Loucy (cell line): ENCODE measurements at regions not wholly inside any gene's neighbourhood (a gene's known extent, or its start where the extent isn't known, plus 50 kb on each side); places are given as distances from the start of the nearest gene placed in this dataset.

Source experiments
- H2AFZ ChIP-seq: fragments of 200-600 bp; sonication (generic); 2 replicates; pipeline ENCODE4 v1.6.0; 2016; ENCODE audit warnings: antibody characterized with exemption, mild to moderate bottlenecking, low read length, moderate library complexity
- H3F3A ChIP-seq: fragments of 200-600 bp; 2 replicates; pipeline ENCODE4 v1.6.0; 2016; ENCODE audit warnings: antibody characterized with exemption, low read depth, mild to moderate bottlenecking
- H3K27me3 ChIP-seq: fragments of 200-600 bp; sonication (generic); 2 replicates; pipeline ENCODE4 v1.6.1; 2014; ENCODE audit warnings: low read length, mild to moderate bottlenecking; ENCODE audit not compliant: insufficient read depth, poor library complexity, severe bottlenecking
- H3K36me3 ChIP-seq: fragments of 200-600 bp; sonication (generic); 2 replicates; pipeline ENCODE4 v1.6.1; 2016; ENCODE audit warnings: low read length; ENCODE audit not compliant: insufficient read depth
- H3K4me1 ChIP-seq: fragments of 200-600 bp; sonication (generic); 2 replicates; pipeline ENCODE4 v1.5.1; 2014; ENCODE audit warnings: low read length, mild to moderate bottlenecking; ENCODE audit not compliant: insufficient read depth, poor library complexity, severe bottlenecking
- H3K4me2 ChIP-seq: fragments of 200-600 bp; sonication (generic); 2 replicates; pipeline ENCODE4 v1.6.0; 2014; ENCODE audit warnings: antibody characterized with exemption, low read length, low read depth, mild to moderate bottlenecking; ENCODE audit not compliant: poor library complexity, severe bottlenecking
- H3K4me3 ChIP-seq: fragments of 200-600 bp; sonication (generic); 2 replicates; pipeline ENCODE4 v1.5.1; 2014; ENCODE audit warnings: low read length, mild to moderate bottlenecking, mixed read lengths; ENCODE audit not compliant: poor library complexity, severe bottlenecking
- H3K79me2 ChIP-seq: fragments of 200-600 bp; sonication (generic); 2 replicates; pipeline ENCODE4 v1.6.1; 2014; ENCODE audit warnings: low read length; ENCODE audit not compliant: insufficient read depth
- H3K9ac ChIP-seq: fragments of 200-600 bp; sonication (generic); 2 replicates; pipeline ENCODE4 v1.6.0; 2014; ENCODE audit warnings: mild to moderate bottlenecking, low read depth, low read length, moderate library complexity; ENCODE audit not compliant: poor library complexity, severe bottlenecking
- H3K9me2 ChIP-seq: fragments of 200-600 bp; sonication (generic); replicated peaks from 2 replicates; pipeline ENCODE4 v1.6.1; 2016; ENCODE audit warnings: low read depth, low read length, mixed read lengths
- H3K9me3 ChIP-seq: fragments of 200-600 bp; sonication (generic); 2 replicates; pipeline ENCODE4 v1.6.1; 2014; ENCODE audit warnings: mild to moderate bottlenecking, antibody characterized with exemption, low read length, low read depth; ENCODE audit not compliant: insufficient read depth
- H4K20me1 ChIP-seq: fragments of 200-600 bp; sonication (generic); 2 replicates; pipeline ENCODE4 v1.6.0; 2014; ENCODE audit warnings: antibody characterized with exemption, low read length, mild to moderate bottlenecking; ENCODE audit not compliant: insufficient read depth, poor library complexity, severe bottlenecking
- EZH2phosphoT487 ChIP-seq: fragments of 200-600 bp; IDR thresholded peaks from 2 replicates; pipeline ENCODE4 v1.6.1; 2018; ENCODE audit warnings: antibody characterized with exemption, mild to moderate bottlenecking, moderate library complexity, borderline replicate concordance
- TF ChIP-seq, protein P1 (sequence below): fragments of 200-600 bp; sonication (generic); conservative IDR thresholded peaks from 2 replicates; pipeline ENCODE4 v1.5.1; 2014; ENCODE audit warnings: mild to moderate bottlenecking, antibody characterized with exemption, low read length

DNA sequence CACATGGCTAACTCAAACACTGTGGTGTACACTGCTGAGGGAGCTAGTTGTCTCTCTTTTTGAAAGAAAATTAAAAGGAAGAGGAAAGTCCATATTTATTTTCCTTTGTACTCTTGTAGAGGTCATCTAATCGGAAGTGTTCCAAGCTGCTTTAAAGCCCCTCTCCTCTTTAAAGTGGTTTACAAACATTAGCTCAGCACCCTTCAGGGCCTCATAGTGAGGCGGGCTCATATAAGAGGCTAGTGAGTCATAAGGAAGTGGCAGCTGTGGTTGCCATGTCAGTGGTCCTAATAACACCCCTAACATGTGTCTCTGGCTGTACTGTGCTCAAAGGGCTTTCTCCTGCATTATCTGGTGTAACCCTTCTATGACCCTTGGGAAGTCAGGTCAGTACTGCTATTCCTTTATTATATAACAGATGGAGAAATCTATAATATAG, 104.4 kb upstream of the SERBP1 start:
- Histone ChIP-seq H3K4me1 (peaks cover 9% of the 10 kb centered on the region), H4K20me1 (no peaks in the 10 kb centered on the region), H3F3A (no peaks in the 10 kb centered on the region), H3K9ac (no peak overlapping the region), H3K9me2 (no peaks in the 10 kb centered on the region), H2AFZ (no peak overlapping the region), H3K27me3 (no peaks in the 10 kb centered on the region), H3K4me2 (no peak overlapping the region), H3K9me3 (no peaks in the 10 kb centered on the region), H3K36me3 (no peaks in the 10 kb centered on the region), H3K4me3 (no peak overlapping the region), H3K79me2 (no peaks in the 10 kb centered on the region)
- no peak for TF ChIP-seq EZH2phosphoT487
- TF ChIP-seq, protein P1, sequence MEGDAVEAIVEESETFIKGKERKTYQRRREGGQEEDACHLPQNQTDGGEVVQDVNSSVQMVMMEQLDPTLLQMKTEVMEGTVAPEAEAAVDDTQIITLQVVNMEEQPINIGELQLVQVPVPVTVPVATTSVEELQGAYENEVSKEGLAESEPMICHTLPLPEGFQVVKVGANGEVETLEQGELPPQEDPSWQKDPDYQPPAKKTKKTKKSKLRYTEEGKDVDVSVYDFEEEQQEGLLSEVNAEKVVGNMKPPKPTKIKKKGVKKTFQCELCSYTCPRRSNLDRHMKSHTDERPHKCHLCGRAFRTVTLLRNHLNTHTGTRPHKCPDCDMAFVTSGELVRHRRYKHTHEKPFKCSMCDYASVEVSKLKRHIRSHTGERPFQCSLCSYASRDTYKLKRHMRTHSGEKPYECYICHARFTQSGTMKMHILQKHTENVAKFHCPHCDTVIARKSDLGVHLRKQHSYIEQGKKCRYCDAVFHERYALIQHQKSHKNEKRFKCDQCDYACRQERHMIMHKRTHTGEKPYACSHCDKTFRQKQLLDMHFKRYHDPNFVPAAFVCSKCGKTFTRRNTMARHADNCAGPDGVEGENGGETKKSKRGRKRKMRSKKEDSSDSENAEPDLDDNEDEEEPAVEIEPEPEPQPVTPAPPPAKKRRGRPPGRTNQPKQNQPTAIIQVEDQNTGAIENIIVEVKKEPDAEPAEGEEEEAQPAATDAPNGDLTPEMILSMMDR, result no peak

DNA sequence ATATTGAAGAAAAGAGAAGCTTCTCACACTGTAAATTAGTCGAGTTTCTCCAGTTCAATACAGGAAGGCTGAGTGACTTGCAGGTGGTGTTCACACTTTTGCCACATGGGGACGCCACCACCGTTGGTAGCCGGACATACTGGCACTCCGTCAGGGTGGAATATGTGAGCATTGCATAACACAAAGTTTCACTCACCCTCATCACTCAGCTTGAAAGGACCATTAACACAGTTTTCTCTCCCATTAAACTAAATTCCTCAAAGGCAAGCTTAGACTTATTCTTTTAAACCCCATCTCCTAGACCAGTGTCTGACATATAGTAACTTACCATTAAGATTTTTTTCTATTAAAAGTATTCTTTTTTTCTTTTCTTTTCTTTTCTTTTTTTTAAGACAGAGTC, 105.3 kb upstream of the SERBP1 start:
- Histone ChIP-seq H3K79me2 (no peaks in the 10 kb centered on the region), H3K4me1 (peaks cover 9% of the 10 kb centered on the region), H3K27me3 (no peaks in the 10 kb centered on the region), H3K9me3 (no peaks in the 10 kb centered on the region), H3F3A (no peaks in the 10 kb centered on the region), H2AFZ (no peak overlapping the region), H3K4me3 (no peak overlapping the region), H3K9ac (no peak overlapping the region), H4K20me1 (no peaks in the 10 kb centered on the region), H3K36me3 (no peaks in the 10 kb centered on the region), H3K9me2 (no peaks in the 10 kb centered on the region), H3K4me2 (no peak overlapping the region)
- no peak for TF ChIP-seq EZH2phosphoT487
- TF ChIP-seq, protein P1, result peak; percentile 97

DNA sequence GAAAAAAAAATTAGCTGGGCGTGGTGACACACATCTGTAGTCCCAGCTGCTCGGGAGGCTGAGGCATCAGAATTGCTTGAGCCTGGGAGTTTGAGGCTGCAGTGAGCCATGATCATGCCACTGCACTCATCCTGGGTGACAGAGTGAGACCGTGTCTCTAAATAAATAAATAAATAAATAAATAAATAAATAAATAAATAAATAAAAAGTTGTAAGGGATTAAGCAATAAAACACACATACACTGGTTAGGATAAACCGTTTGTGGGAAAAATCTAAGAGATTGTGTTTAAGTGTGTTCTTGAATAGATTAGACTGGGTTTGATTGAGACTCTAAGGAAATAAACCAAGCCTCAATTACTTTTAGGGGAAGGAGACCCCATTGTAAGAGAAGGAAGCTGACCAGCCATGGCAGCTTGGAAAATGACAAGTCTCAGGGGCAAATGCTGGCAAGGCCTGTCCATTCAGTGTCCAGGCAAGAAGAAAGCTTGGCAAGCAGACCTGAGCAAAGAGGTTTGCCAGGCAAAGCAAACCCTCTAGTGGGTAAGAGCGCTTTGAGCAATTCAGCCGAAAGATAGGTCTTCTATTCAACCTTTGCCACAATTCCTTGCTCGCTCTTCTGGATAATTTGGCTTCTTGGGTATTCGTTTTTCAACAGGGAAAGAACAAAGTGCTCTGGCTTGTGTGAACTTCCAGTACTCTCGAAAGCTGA, 106.9 kb upstream of the SERBP1 start:
- Histone ChIP-seq H3K4me2 (no peak overlapping the region), H3K79me2 (no peaks in the 10 kb centered on the region), H3K9me3 (no peaks in the 10 kb centered on the region), H4K20me1 (no peaks in the 10 kb centered on the region), H3K36me3 (no peaks in the 10 kb centered on the region), H3K9ac (no peak overlapping the region), H2AFZ (no peak overlapping the region), H3K4me1 (peaks cover 9% of the 10 kb centered on the region), H3K27me3 (no peaks in the 10 kb centered on the region), H3K4me3 (no peak overlapping the region), H3F3A (no peaks in the 10 kb centered on the region), H3K9me2 (no peaks in the 10 kb centered on the region)
- TF ChIP-seq, protein P1, result no peak
- no peak for TF ChIP-seq EZH2phosphoT487
